Neural progenitor cell (in vitro differentiated cells): ENCODE measurements at regions not wholly inside any gene's neighbourhood (a gene's known extent, or its start where the extent isn't known, plus 50 kb on each side); places are given as distances from the start of the nearest gene placed in this dataset.

ENCODE experiments used
- CTCF ChIP-seq: fragments of 200-600 bp; sonication (generic); IDR thresholded peaks from 2 replicates; pipeline ENCODE4 v1.5.1; 2017; ENCODE audit warnings: antibody characterized with exemption, mild to moderate bottlenecking
- EZH2phosphoT487 ChIP-seq: fragments of 200-600 bp; sonication (generic); IDR thresholded peaks from 2 replicates; pipeline ENCODE4 v1.6.1; 2017; ENCODE audit warnings: antibody characterized with exemption

GRCh38 chr10:33101392-33101787 lies 143.4 kb upstream of the ITGB1 start:
- TF ChIP-seq EZH2phosphoT487, result no peak
- no peak for TF ChIP-seq CTCF
